Kidney (tissue), 13 donors: ENCODE measurements at regions not wholly inside any gene's neighbourhood (a gene's known extent, or its start where the extent isn't known, plus 50 kb on each side); places are given as distances from the start of the nearest gene placed in this dataset.

Experiments
- DNase-seq, 5 donors: peaks; one replicate each; pipeline ENCODE4 v3.0.0-alpha.2; 2013 to 2020
- FAIRE-seq: peaks from 2 replicates; lab custom pipeline; 2012; peaks lifted over from hg19 to GRCh38; lab: Jason Lieb, UNC
- H3K27ac ChIP-seq, 2 donors: one replicate each; pipeline ENCODE4 v1.7.0; 2013; ENCODE audit warnings: low read depth in 2 of 2, low read length in 2 of 2, inconsistent platforms in 1 of 2
- H3K27me3 ChIP-seq: one replicate; pipeline ENCODE4 v1.7.1; 2013; ENCODE audit warnings: low read length, inconsistent platforms; ENCODE audit not compliant: control insufficient read depth, insufficient read depth
- H3K36me3 ChIP-seq, 3 donors: one replicate each; pipeline versions ENCODE4 v1.7.0 to v1.7.1; 2013; ENCODE audit warnings: low read length in 3 of 3, control low read depth in 1 of 3, inconsistent platforms in 1 of 3; ENCODE audit not compliant: insufficient read depth in 3 of 3, control insufficient read depth in 2 of 3
- H3K4me1 ChIP-seq, 3 donors: one replicate each; pipeline versions ENCODE4 v1.7.0 to v1.7.1; 2013; ENCODE audit warnings: low read length in 3 of 3, inconsistent platforms in 1 of 3, low read depth in 1 of 3; ENCODE audit not compliant: control insufficient read depth in 2 of 3, insufficient read depth in 2 of 3
- H3K4me3 ChIP-seq, 3 donors: one replicate each; pipeline versions ENCODE4 v1.7.0 to v1.8.1; 2013; ENCODE audit warnings: low read length in 3 of 3, control low read depth in 1 of 3, inconsistent platforms in 1 of 3
- H3K9ac ChIP-seq, 3 donors: one replicate each; pipeline versions ENCODE4 v1.7.0 to v1.7.1; 2013; ENCODE audit warnings: low read length in 3 of 3, control low read depth in 1 of 3, inconsistent platforms in 1 of 3
- H3K9me3 ChIP-seq, 3 donors: one replicate each; pipeline versions ENCODE4 v1.7.0 to v1.7.1; 2013; ENCODE audit warnings: low read length in 3 of 3, control low read depth in 1 of 3, inconsistent platforms in 1 of 3; ENCODE audit not compliant: control insufficient read depth in 2 of 3, insufficient read depth in 1 of 3
- intact Hi-C: fragments of 100-400 bp; cut with DNase I; formaldehyde crosslinking; loops from one replicate; pipeline ENCODE4 v1.11.1; 2022
- TF ChIP-seq, protein P1 (sequence below): IDR thresholded peaks from 3 replicates; pipeline ENCODE4 v1.5.1; 2012; ENCODE audit warnings: mild to moderate bottlenecking, moderate library complexity, borderline replicate concordance; ENCODE audit not compliant: insufficient read depth; ENCODE audit errors: extremely low read depth
- donor health status: control.
- donor health status: control.
- donor health status: control.
- donor health status: control.
- donor health status: control.
- donor health status: DM: yes; HTN: yes; CAD: no.
- donor health status: Normal renal cell carcinoma (clear cell type).

- no peaks in the 10 kb centered on the region for H3K36me3 ChIP-seq
- H3K4me3 ChIP-seq: no peak overlapping the region
- H3K9ac ChIP-seq: no peak overlapping the region
- no peak overlapping the region for H3K27ac ChIP-seq
- peaks cover 2% of the 10 kb centered on the region for H3K27me3 ChIP-seq
- FAIRE-seq: no peak
- intact Hi-C loops: no loop called here
- peak in 2 of 5 donors; percentile 72 to 75 for DNase-seq
- TF ChIP-seq, protein P1, sequence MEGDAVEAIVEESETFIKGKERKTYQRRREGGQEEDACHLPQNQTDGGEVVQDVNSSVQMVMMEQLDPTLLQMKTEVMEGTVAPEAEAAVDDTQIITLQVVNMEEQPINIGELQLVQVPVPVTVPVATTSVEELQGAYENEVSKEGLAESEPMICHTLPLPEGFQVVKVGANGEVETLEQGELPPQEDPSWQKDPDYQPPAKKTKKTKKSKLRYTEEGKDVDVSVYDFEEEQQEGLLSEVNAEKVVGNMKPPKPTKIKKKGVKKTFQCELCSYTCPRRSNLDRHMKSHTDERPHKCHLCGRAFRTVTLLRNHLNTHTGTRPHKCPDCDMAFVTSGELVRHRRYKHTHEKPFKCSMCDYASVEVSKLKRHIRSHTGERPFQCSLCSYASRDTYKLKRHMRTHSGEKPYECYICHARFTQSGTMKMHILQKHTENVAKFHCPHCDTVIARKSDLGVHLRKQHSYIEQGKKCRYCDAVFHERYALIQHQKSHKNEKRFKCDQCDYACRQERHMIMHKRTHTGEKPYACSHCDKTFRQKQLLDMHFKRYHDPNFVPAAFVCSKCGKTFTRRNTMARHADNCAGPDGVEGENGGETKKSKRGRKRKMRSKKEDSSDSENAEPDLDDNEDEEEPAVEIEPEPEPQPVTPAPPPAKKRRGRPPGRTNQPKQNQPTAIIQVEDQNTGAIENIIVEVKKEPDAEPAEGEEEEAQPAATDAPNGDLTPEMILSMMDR: no peak
- peaks cover 0 to 10% (median 7%) of the 10 kb centered on the region in 3 donors for H3K4me1 ChIP-seq
- no peaks in the 10 kb centered on the region for H3K9me3 ChIP-seq
Observed at GRCh38 chr16:85485379-85485778, 127.7 kb upstream of the GSE1 start.

DNA sequence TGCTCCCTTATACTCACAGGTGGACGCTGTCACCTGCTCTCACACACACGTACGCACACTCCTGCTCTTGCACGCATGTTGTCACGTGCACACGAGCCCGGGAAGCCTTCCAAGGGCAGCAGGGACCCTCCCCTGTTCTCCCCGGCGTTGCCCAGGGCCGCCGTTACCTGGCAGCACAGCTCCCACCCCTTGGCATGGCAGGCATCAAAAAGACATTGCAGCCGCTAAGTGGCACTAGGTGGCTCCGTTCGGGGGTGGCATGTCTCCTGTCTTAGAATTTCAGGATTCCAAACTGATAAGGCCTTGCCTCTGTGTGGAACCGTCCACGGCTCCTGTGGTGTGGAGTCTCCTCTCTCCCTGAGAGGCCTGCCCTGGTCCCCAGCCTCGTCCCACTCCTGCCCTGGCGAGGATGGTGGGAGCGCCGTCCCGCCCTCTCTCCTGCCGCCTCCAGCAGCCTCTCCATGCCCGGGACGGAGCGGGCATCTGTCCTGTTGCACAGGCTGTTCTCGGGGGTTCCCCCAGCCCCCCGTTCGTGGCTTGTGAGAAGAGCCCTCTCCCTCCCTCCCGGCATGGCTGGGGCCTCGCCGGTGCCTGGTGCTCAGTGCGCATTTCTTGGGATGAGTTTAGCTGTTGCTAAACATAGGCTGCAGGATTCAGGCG, 126.7 kb upstream of the GSE1 start:
- Histone ChIP-seq H3K27ac (no peak overlapping the region), H3K4me1 (peaks cover 0 to 13% (median 11%) of the 10 kb centered on the region in 3 donors), H3K9me3 (no peaks in the 10 kb centered on the region), H3K36me3 (no peaks in the 10 kb centered on the region), H3K27me3 (peaks cover 2% of the 10 kb centered on the region), H3K4me3 (no peak overlapping the region), H3K9ac (no peak overlapping the region)
- FAIRE-seq (no peak), DNase-seq (no peak)
- TF ChIP-seq, protein P1: no peak
- intact Hi-C loops: no loop called here

DNA sequence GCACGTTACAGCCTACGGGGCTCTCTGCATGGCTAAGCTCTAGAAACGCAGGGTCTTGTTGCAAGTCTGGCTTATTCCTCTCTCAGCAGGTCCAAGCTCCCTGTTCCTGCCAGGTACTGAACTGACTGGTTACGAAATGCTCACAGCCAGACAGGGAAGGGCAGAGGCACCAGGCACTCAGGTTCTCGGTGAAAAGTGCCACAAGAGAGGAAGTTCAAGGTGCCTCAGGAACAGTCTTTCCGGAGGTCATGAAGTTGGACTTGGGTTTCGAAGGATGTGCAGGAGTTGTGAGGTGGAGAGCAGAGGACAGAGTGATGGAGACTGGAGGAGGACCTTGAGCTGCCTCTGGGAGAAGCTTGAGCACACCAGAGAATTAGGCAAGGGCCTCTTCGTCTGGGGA, 124.7 kb upstream of the GSE1 start:
- Histone ChIP-seq H3K9ac (no peak overlapping the region), H3K27me3 (peaks cover 2% of the 10 kb centered on the region), H3K36me3 (no peaks in the 10 kb centered on the region), H3K27ac (no peak overlapping the region), H3K4me3 (no peak overlapping the region), H3K4me1 (peaks cover 0 to 28% (median 21%) of the 10 kb centered on the region in 3 donors), H3K9me3 (no peaks in the 10 kb centered on the region)
- DNase-seq (no peak), FAIRE-seq (no peak)
- intact Hi-C loops: no loop called here
- TF ChIP-seq, protein P1: no peak
